ENCODE measurements at regions not wholly inside any gene's neighbourhood (a gene's known extent, or its start where the extent isn't known, plus 50 kb on each side); places are given as distances from the start of the nearest gene placed in this dataset.

DNA sequence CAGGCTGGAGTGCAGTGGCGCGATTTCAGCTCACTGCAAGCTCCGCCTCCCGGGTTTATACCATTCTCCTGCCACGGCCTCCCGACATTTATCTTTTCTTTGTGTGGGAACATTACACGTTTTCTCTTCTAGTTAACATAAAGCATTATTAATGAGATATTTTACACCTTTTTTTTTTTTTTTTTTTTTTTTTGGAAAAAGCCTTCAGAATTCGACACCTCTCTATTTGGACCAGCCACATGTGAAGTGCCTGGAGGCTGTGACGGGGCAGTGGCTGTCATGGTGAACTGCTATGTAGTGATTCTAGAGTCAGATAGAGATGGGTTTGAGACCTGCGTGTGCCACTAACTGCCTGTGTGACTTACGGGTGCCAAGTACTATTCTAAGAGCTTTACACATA lies 64.3 kb downstream of the SMIM38 start:
- DNase-seq (ENCODE audit: low spot score): peak; percentile 23

DNA sequence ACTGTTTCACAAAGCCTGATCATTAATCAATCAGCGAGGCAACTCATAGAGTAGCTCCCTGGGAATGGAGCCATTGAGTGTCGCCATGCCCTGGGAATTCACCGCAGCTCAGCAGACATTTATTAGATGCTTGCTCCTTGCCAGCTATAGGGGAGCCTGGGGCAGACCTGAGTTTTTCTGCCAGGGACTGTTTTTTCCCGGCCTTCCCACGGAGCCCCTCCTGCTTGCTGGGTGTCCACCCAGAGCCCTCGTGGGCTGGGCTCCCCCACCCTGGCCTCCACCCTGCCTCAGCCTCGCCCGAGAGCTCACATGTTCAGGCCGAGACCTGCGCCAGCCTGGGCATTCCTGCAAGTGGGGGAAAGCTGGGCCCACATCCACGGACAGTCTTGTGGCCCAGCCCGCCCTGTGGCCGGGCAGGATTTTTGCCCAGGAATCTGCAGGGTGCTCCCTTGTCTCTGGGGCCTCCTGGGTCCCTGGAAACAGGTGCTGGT lies 64.9 kb downstream of the SMIM38 start:
- DNase-seq (ENCODE audit: low spot score): peak; percentile 37

GRCh38 chr11:69221086-69221485 lies 65.4 kb downstream of the SMIM38 start:
- DNase-seq (ENCODE audit: low spot score): peak; percentile 28

DNA sequence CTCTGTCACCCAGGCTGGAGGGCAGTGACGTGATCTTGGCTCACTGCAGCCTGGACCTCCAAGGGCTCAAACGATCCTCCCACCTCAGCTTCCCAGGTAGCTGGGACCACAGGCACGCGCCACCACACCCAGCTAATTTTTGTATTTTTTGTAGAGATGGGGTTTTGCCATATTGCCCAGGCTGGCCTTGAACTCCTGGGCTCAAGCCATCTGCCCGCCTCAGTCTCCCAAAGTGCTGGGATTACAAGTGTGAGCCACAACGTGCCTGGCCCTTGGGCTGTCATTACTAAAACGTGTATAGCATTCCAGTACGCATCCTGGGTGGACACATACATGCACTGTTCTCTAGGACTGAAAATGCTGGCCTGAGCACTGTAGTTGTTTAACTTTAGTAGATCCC lies 65.9 kb downstream of the SMIM38 start:
- DNase-seq (ENCODE audit: low spot score): peak; percentile 19

- peak; percentile 28 for DNase-seq (ENCODE audit: low spot score)
These were observed 66.7 kb upstream of the MYEOV start for GRCh38 chr11:69227271-69227670.

DNA sequence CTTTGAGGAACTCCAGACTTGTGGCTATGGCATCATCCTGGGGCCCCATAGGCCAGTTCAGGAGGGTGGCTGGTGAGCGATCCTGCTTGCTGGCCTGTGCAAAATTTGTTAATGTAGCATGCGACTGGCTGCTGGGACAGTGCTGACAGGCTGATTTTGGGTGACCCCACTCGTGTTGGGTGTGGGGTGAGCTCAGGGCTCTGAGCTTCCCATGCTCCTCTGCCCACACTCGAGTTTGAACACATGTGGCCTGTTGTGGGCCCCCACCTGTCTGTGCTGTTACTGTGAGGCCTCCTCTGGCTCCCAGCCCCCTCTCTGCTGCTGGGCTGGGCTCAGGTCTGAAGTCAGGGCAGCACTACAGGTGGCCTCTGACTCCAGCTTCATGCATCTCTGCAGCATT lies 64.4 kb upstream of the MYEOV start:
- no peak for DNase-seq (ENCODE audit: low spot score)

GRCh38 chr11:69230856-69231425 lies 63.0 kb upstream of the MYEOV start:
- peak; percentile 23 for DNase-seq (ENCODE audit: low spot score)

GRCh38 chr11:69231466-69232018 lies 62.4 kb upstream of the MYEOV start:
- DNase-seq (ENCODE audit: low spot score): peak; percentile 15

- peak; percentile 33 for DNase-seq (ENCODE audit: low spot score)
These were observed 60.9 kb upstream of the MYEOV start for GRCh38 chr11:69232821-69233743.

DNA sequence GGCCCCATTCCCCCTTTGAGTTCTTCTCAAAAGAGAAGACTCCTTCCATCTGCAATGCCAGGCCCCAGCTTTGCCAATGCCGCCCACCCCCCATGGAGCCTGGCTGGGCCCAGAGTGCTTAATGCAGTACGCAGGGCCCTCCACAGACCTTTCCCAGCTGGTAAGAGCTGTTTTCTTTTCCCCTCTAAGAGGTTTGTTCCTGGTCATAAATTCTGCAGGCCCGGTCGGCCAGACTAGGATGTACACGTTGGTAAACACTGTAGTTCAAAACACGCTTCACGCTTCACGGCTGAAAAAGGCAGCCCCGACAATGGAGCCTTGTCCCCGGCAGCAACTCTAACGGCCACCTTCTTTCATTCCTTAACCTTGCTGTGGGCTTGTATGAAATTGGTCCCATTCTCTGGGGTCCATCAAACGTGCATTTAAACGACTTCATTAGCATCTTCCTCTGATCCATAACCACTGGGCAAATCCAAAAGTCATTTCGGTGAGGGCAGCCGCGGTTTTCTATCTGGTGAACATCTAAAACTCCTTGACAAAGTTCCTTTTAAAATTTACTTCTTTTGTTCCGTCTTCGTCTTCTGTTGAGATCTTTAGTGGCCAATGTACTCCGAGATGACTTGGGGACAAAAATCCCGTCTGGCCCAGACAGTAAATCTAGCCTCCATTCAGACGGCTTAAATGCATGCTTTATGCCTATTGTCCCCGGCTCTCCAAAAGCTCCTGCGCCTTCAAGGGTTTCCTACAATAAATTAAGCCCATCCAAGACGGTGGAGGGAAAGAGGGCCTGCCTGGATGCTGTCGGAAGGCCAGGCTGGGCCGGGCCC lies 60.0 kb upstream of the MYEOV start:
- DNase-seq (ENCODE audit: low spot score): peak; percentile 32

DNA sequence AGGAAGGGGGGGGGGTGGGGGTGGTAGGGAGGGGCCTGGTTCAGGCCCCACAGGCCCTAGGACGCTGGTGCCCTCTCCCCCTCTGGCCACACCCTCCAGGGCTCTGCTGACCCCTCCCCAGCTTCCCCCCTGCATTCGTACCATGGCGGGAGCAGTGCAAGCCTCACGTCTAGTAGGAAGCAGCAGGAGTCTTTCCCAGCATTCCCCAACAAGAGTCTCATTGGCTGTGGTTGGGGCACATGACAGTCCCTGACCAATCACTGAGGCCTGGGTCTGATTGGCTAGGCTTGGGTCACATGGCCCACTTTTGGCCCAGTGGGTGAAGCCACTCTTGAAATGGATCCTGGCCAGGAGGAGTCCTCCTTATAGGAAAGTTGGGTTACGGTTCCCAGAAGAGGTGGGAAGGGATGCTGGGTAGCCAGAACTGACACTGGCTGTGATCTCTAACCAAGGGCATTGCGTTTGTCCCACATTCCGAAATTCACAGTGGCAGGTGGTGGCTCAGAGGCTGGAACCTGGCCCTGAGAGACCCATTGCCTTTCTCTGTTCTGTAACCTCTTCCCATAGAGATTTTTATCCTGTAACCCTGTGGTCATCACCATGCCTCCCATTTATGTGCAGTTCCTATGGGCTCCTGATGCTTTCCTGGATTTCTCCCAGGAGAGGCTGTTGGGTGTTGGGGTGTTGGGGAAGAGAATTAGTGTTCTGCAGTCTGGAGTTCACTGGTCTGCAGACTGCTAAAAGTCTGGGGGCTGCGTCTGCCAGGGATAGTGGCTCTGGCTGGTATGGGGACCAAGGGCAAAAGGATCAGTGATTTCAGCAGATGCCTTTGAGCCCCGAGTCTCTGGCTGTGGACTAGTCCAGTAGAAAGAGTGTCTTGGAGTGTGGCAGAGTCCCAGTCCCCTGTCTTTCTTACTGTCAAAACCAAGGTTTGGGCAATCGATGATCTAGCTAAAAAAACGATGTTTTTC lies 58.9 kb upstream of the MYEOV start:
- peak; percentile 28 for DNase-seq (ENCODE audit: low spot score)

DNA sequence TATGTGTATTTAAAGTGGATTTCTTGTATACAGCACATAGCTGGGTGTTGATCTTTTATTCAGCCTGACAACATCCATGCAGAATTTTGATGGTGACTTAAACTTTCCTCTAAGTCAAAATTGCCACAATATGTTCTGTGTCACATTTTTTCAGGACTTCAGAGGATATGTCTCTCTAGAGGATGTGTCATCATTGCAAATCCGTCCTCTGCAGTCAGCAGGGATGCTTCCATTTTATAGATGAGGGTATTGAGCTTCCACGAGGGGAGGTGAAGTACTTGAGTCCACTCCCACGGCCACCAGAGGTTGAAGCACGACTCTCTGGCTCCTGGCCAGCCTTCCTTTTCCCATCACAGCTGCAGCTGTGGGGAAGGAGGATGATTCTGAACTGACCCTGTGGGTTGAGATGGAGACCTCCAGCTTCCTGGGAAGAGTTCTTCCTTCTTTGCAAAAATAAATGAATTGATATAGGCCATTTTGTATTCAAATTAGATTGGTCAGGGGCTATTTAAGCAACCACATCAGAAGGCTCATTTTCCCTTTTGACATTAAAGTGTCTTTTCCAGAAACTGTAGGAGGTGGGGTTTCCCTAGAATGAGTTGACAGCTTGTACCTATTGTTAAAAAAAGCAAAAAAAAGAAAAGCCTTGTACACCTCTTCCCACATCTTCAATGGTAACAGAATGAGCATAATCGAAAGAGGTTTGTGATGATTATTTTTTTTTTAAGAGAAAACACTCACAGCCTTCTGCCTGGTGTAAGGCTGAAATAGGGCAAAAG lies 55.2 kb upstream of the MYEOV start:
- peak; percentile 15 for DNase-seq (ENCODE audit: low spot score)

DNA sequence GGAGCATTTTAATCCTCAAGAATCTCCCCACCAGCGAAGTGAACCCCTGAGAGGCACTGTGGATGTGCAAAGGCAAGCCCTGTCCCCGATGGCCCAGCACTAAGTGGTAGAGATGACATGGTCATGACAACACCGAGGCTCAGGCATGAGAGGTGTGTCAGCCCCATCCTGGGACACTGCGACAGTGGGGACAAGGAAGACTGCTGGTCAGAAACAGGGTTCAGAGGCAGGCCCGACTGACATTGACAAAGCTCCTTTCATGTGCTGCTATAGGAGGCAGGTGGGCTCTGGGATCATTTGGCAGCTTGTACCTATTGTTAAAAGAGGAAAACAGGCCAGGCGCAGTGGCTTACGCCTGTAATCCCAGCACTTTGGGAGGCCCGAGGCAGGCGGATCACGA lies 54.3 kb upstream of the MYEOV start:
- DNase-seq (ENCODE audit: low spot score): peak; percentile 19

- peak; percentile 36 for DNase-seq (ENCODE audit: low spot score)
These were observed 53.5 kb upstream of the MYEOV start for GRCh38 chr11:69240332-69241074.

GRCh38 chr11:69241075-69241740 lies 52.7 kb upstream of the MYEOV start:
- DNase-seq (ENCODE audit: low spot score): peak; percentile 9

GRCh38 chr11:69241844-69242243 lies 52.1 kb upstream of the MYEOV start:
- no peak for DNase-seq (ENCODE audit: low spot score)

GRCh38 chr11:69242266-69242920 lies 51.6 kb upstream of the MYEOV start:
- DNase-seq (ENCODE audit: low spot score): peak; percentile 40

Measured in ureter (tissue), 1 donor.